NCI-H187 treated with DMSO at 0.1 percent for 48 hours (cell line): ENCODE measurements at regions not wholly inside any gene's neighbourhood (a gene's known extent, or its start where the extent isn't known, plus 50 kb on each side); places are given as distances from the start of the nearest gene placed in this dataset.
"Not testable (repeated sequence)": the region's sequence is repeated elsewhere in the genome, so short reads cannot be mapped to it uniquely, and the experiment has no call there.

Experiments
- DNase-seq: peaks from one replicate; lab custom pipeline; 2025; lab: John Stamatoyannopoulos, UW

- no peak for DNase-seq
These were observed 1281.6 kb downstream of the HACE1 start for GRCh38 chr6:103578115-103578514.

DNA sequence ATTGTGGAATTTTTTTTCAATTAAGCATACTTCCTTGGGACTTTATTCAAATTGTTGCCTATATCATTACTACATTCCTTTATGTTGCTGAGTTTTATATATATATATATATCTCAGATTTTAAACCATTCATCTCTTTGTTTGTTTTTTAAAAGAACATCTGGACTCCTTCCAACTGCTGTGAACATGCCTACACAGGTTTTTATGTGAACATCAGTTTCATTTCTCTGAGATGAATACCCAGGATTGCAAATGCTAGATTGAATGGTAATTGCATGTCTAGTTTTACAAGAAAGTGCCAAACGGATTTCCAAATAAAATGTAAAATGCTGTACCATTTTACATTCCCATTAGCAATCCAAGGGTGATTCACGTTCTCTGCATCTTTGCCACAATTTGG, 1289.3 kb downstream of the HACE1 start:
- no peak for DNase-seq

GRCh38 chr6:103554911-103555310, 1304.8 kb downstream of the HACE1 start:
- DNase-seq: no peak

GRCh38 chr6:103538381-103538780, 1321.3 kb downstream of the HACE1 start:
- no peak for DNase-seq

DNA sequence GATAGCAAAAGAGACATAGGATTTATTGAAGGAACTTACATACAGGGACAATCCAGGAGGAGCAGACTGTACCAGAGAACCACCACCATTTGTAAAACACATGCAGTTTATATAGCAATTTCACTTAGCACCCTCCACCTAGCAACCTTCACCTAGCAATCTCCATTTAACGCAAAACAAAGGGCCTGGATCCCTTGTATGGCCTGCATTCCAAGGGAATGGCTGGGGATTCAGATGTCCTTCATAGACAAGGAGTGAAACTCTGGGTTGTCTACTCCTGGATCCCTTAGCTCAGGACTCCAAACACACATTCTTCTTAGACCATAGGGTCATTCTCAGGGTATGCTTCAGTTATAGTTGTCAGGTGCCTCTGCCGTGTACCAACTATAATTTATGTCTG, 1324.9 kb downstream of the HACE1 start:
- no peak for DNase-seq

GRCh38 chr6:103534095-103534494, 1325.6 kb downstream of the HACE1 start:
- no peak for DNase-seq

DNA sequence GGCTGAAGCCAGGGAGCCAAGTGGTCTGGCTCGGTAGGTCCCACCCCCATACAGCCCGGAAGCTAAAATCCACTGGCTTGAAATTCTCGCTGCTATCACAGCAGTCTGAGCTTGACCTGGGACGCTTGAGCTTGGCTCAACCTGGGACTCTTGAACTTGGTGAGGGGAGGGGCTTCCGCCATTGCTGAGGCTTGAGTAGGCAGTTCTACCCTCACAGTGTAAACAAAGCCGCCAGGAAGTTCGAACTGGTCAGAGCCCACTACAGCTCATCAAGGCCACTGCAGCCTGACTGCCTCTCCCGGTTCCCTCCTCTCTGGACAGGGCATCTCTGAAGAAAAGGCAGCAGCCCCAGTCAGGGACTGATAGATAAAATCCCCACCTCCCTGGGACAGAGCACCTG, 1337.7 kb downstream of the HACE1 start:
- no peak for DNase-seq

DNA sequence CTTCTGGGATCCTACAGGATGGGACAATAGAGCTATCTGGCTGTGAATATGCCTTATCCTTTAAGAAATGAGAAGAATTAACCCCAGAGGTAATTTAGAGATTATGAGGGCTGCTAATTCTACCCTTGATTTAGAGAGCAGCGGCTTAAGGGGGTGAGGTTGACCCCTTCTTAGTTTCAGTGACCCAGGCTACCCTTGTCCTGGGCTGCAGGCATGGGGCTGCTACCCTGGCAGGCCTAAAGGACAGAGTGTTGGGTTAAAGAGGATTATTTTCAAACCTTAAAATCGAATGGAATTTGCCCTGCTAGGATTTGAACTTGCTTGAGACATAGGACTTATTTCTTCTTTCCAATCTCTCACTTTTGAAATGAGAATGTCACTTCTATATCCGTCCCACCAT, 1343.4 kb downstream of the HACE1 start:
- no peak for DNase-seq

- DNase-seq: no peak
These were observed 1352.7 kb downstream of the HACE1 start for GRCh38 chr6:103507052-103507451.

- no peak for DNase-seq
These were observed 1354.6 kb downstream of the HACE1 start for GRCh38 chr6:103505155-103505518.

- no peak for DNase-seq
These were observed 1355.1 kb downstream of the HACE1 start for GRCh38 chr6:103504501-103505154.

GRCh38 chr6:103496588-103496987, 1363.1 kb downstream of the HACE1 start:
- DNase-seq: not testable (repeated sequence)

GRCh38 chr6:103456652-103457051, 1403.1 kb downstream of the HACE1 start:
- DNase-seq: no peak

GRCh38 chr6:103455275-103455674, 1404.4 kb downstream of the HACE1 start:
- DNase-seq: no peak

DNA sequence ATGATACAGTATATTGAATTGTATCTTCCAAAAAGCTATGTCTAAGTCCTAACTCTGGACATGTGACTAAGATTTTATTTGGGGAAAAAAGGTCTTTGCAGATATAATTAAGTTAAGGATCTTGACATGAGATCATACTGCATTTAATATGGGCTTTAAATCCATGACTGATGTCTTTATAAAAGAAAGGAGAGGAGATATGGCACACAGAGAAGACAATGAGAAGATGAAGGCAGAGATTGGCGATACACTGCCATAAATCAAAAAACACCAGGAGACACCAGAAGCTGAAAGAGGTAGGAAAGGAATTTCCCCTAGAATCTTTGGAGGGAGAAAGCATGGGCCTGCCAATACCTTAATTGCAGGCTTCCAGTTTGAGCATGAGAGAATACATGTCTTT, 1450.2 kb downstream of the HACE1 start:
- DNase-seq: no peak

DNA sequence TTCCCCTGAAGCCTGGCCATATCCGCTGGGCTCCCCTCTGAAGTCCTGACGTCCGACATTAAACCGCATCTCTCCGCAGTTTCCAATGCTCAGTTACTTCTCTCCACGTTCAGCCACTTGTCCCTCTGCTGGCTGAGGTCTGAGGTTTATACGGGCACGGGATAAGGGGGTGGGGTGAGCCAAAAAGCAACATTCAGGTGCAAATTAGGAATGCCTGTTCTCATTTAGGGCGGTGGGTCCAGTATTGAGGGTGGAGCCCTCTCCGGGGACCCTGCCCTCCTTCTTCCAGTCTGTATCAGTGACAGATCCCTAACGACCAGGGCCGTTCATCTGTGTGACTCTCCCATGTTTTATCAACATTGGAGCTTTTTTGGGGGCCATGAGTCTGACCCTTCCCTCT, 1454.4 kb downstream of the HACE1 start:
- DNase-seq: no peak

DNA sequence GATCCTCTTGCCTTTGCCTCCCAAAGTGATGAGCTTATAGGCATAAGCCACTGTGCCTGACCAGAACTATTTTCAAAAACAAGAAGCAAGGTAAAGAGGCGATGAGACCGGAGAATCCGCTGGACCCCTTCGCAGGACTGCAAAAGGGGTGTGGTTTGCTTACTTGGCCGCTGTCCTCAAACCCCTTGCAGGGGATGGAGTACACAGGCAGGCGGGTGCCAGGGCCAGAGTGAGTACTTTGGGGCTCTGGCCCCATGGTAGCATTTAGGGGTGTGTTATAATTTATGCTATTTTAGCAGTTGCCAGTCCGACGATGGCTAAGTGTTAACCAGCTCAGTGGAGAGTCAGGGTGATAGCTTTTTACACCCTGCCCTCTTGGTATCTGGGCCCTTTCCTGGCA, 1454.9 kb downstream of the HACE1 start:
- no peak for DNase-seq

DNA sequence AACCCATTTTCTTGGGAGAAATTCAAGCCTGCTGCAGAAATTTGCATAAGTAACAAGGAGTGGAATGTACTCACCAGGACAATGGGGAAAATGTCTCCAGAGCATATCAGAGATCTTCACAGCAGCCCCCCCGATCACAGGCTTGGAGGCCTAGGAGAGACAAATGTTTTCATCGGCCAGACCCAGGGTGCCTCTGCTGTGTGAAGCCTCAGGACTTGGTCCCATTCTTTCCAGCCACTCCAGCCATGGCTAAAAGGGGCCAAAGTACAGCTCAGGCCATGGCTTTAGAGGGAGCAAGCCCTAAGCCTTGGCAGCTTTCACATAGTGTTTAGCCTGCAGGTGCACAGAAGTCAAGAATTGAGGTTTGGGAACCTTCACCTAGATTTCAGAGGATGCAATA, 1463.0 kb downstream of the HACE1 start:
- DNase-seq: no peak

- no peak for DNase-seq
These were observed 1480.4 kb downstream of the HACE1 start for GRCh38 chr6:103379272-103379671.

GRCh38 chr6:103367212-103367611, 1492.5 kb downstream of the HACE1 start:
- DNase-seq: no peak

GRCh38 chr6:103356531-103356930, 1503.2 kb downstream of the HACE1 start:
- DNase-seq: no peak

DNA sequence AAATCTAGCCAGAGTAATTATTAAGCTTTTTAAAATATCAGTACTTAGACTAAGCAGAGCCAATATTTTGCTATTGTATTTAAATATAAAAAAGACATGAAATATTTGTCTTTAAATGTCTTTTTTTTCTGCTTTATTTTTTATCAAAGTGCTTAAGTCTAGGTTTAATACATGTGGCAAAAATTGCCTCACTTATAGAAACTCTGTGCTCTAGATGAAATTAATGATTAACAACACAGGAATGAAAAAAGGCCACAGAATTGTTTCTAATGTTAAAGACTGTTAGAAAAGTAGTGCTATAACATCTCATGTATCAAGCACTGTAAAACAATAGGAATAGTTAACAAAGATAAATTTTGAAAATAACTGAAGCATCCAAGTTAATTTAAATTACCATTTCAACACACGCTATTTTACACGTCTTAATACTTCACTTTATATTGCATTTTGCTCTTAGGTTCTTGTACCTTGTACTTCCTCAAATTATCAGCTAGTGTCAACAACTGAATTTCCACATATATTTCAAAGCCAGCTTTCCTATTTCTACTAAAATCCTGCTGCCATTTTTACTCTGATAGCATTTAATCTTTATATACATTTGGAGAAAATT, 1515.1 kb downstream of the HACE1 start:
- no peak for DNase-seq

GRCh38 chr6:103335412-103335811, 1524.3 kb downstream of the HACE1 start:
- no peak for DNase-seq
